MCF 10A (cell line): ENCODE measurements at regions not wholly inside any gene's neighbourhood (a gene's known extent, or its start where the extent isn't known, plus 50 kb on each side); places are given as distances from the start of the nearest gene placed in this dataset.

Source experiments
- BruUV-seq: library from RNA; stranded (reverse); fragments of 400-500 nt; replicated peaks from 2 replicates; lab custom pipeline; 2021; lab: Mats Ljungman, UMichigan
- CTCF ChIA-PET: fragments of 300-600 bp; sonication (Branson Sonifier 250); formaldehyde crosslinking; extraction: SDS; loops from one replicate; lab custom pipeline; 2021; ENCODE audit warnings: antibody characterized with exemption, inconsistent platforms; lab: Yijun Ruan, JAX
- POLR2A ChIA-PET: fragments of 300-600, 350-650 bp; sonication (Branson Sonifier 250); formaldehyde crosslinking; extraction: SDS; loops from one replicate; lab custom pipeline; 2020; ENCODE audit warnings: antibody characterized with exemption, inconsistent platforms; lab: Yijun Ruan, JAX
- DNase-seq: peaks from one replicate; pipeline ENCODE4 v3.0.0-alpha.2; 2018; ENCODE audit not compliant: unreplicated experiment
- H3K27ac Mint-ChIP-seq: one replicate; pipeline ENCODE4 v1.8.0; 2022; ENCODE audit warnings: mild to moderate bottlenecking, low read depth, mixed read lengths; ENCODE audit not compliant: unreplicated experiment
- H3K27me3 Mint-ChIP-seq: one replicate; pipeline ENCODE4 v1.8.0; 2022; ENCODE audit warnings: mixed read lengths; ENCODE audit not compliant: insufficient read depth, unreplicated experiment
- H3K36me3 Mint-ChIP-seq: one replicate; pipeline ENCODE4 v1.8.0; 2022; ENCODE audit warnings: mild to moderate bottlenecking, moderate library complexity, mixed read lengths; ENCODE audit not compliant: insufficient read depth, unreplicated experiment
- H3K4me1 Mint-ChIP-seq: one replicate; pipeline ENCODE4 v1.8.0; 2022; ENCODE audit warnings: mixed read lengths; ENCODE audit not compliant: insufficient read depth, unreplicated experiment
- H3K4me3 Mint-ChIP-seq: one replicate; pipeline ENCODE4 v1.8.0; 2022; ENCODE audit warnings: mild to moderate bottlenecking, moderate library complexity, mixed read lengths; ENCODE audit not compliant: unreplicated experiment
- H3K9me3 Mint-ChIP-seq: one replicate; pipeline ENCODE4 v1.8.0; 2022; ENCODE audit warnings: mixed read lengths; ENCODE audit not compliant: unreplicated experiment
- CTCF ChIP-seq: fragments of 200-600 bp; IDR thresholded peaks from one replicate; pipeline ENCODE4 v1.8.0; 2022; ENCODE audit warnings: antibody characterized with exemption, mild to moderate bottlenecking; ENCODE audit not compliant: unreplicated experiment
- intact Hi-C: fragments of 100-400 bp; cut with micrococcal nuclease; formaldehyde crosslinking; loops from 2 replicates; pipeline ENCODE4 v1.14.1; 2022

- ChIA-PET CTCF (no interaction called here), POLR2A (interaction anchor here (0.7 to 1.1 kb wide), 3 partner anchors 13 to 90 kb away, joined by 3 to 4 read pairs (median 3); no protein-coding TSS in a partner anchor)
- Mint-ChIP-seq H3K4me1 (no peaks in the 10 kb centered on the region), H3K4me3 (no peak overlapping the region), H3K27ac (no peak overlapping the region), H3K27me3 (no peaks in the 10 kb centered on the region), H3K9me3 (no peaks in the 10 kb centered on the region), H3K36me3 (no peaks in the 10 kb centered on the region)
- no TSS peak for BruUV-seq
- no peak for TF ChIP-seq CTCF
- DNase-seq = no peak
- intact Hi-C loops = no loop called here
These were observed 98.0 kb upstream of the SOX6 start for GRCh38 chr11:16454289-16454863.

DNA sequence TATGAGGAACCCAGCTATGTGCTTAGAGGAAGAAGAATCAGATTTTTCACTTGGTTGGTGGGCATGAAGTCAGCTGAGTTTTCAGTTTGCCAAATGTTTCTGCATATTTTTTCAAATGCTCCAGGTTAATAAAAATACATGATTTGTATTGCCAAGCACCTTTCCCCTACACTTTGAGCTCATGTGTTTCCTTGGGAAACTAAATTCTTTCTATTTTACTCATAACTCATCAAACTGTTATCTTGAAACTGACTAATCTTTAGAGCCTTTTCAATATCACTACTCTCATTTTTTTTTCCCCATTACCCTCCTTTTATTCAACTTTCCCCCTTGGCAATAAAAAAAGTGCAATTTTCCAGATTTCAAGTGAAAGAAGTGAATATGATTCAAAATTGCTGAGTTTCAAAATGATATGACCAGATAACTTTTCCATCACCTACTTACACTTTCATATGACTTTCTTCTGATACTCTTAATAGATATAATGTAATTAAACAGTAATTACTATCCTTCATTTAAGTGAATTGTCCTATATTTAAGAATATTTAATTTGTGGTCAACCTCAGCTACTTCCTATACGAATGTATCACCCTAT is 91.9 kb upstream of the SOX6 start:
- DNase-seq = no peak
- intact Hi-C loops = no loop called here

GRCh38 chr11:16441461-16441860 is 85.1 kb upstream of the SOX6 start:
- BruUV-seq = no TSS peak
- intact Hi-C loops = no loop called here
- H3K27ac Mint-ChIP-seq = no peak overlapping the region
- H3K4me3 Mint-ChIP-seq = no peak overlapping the region
- H3K27me3 Mint-ChIP-seq = no peaks in the 10 kb centered on the region
- ChIA-PET CTCF (no interaction called here), POLR2A (interaction anchor here (0.7 kb wide), 1 partner anchor 18 kb away, joined by 3 read pairs; no protein-coding TSS in a partner anchor)
- H3K9me3 Mint-ChIP-seq = no peaks in the 10 kb centered on the region
- no peak for TF ChIP-seq CTCF
- DNase-seq = no peak
- peaks cover 6% of the 10 kb centered on the region for H3K4me1 Mint-ChIP-seq
- H3K36me3 Mint-ChIP-seq = no peaks in the 10 kb centered on the region

More for the DNA sequence above, 91.9 kb upstream of the SOX6 start:
- H3K27me3 Mint-ChIP-seq = no peaks in the 10 kb centered on the region
- TF ChIP-seq CTCF = no peak
- H3K9me3 Mint-ChIP-seq = no peaks in the 10 kb centered on the region
- peaks cover 6% of the 10 kb centered on the region for H3K4me1 Mint-ChIP-seq
- ChIA-PET POLR2A (interaction anchor here (0.5 to 1.2 kb wide), 3 partner anchors 11 to 101 kb away, joined by 3 to 4 read pairs (median 3); no protein-coding TSS in a partner anchor), CTCF (no interaction called here)
- H3K4me3 Mint-ChIP-seq = no peak overlapping the region
- BruUV-seq = no TSS peak
- H3K36me3 Mint-ChIP-seq = no peaks in the 10 kb centered on the region
- no peak overlapping the region for H3K27ac Mint-ChIP-seq

DNA sequence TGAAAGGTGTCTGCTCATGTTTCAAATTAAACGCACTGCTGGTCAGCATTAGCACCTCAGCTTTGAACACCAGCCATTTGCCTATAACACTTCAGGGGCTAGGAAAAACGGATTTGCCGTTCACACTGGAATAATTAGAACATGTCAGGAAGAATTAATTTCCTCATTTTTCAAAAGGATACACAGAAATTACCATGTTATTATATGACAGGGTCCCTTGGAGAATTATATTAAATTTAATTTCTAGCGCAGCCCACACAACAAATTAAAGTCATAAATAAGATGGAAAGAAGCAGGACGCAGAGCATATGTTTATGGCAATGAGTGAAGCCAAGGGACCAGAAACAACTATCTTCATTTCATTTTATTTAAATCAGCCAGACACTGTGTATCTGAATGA is 83.8 kb upstream of the SOX6 start:
- CTCF ChIA-PET = interaction anchor here (0.5 kb wide), 1 partner anchor 667 kb away, joined by 3 read pairs; no protein-coding TSS in a partner anchor
- Mint-ChIP-seq H3K4me3 (no peak overlapping the region), H3K36me3 (no peaks in the 10 kb centered on the region), H3K4me1 (no peaks in the 10 kb centered on the region), H3K27ac (no peak overlapping the region), H3K9me3 (no peaks in the 10 kb centered on the region), H3K27me3 (no peaks in the 10 kb centered on the region)
- intact Hi-C loops = no loop called here
- DNase-seq = no peak
- BruUV-seq = no TSS peak
- no peak for TF ChIP-seq CTCF
- POLR2A ChIA-PET = no interaction called here
